ENCODE measurements at regions not wholly inside any gene's neighbourhood (a gene's known extent, or its start where the extent isn't known, plus 50 kb on each side); places are given as distances from the start of the nearest gene placed in this dataset.
"Not testable (repeated sequence)": the region's sequence is repeated elsewhere in the genome, so short reads cannot be mapped to it uniquely, and the experiment has no call there.

GRCh38 chr1:192906334-192906733 lies 97.5 kb downstream of the RGS2 start:
- no peak overlapping the region for H3K4me3 ChIP-seq (ENCODE audit: low read length)
- peak overlapping the region; percentile 70 for H3K9ac ChIP-seq (ENCODE audit: low read depth, low read length)
- peaks cover 59% of the 10 kb centered on the region for H3K4me1 ChIP-seq (ENCODE audit: control insufficient read depth, insufficient read depth, low read length)
- no peaks in the 10 kb centered on the region for H3K9me3 ChIP-seq (replicated peaks; ENCODE audit: low read length)
- H3K36me3 ChIP-seq (ENCODE audit: insufficient read depth, low read length), result no peaks in the 10 kb centered on the region
- no peaks in the 10 kb centered on the region for H3K27me3 ChIP-seq (ENCODE audit: control insufficient read depth, insufficient read depth, low read length)
- no peak overlapping the region for H3K4me2 ChIP-seq (ENCODE audit: low read length)

- Histone ChIP-seq H3K4me2 (ENCODE audit: low read length) (peak overlapping the region; percentile 64), H3K4me1 (ENCODE audit: control insufficient read depth, insufficient read depth, low read length) (peaks cover 59% of the 10 kb centered on the region), H3K9me3 (replicated peaks; ENCODE audit: low read length) (no peaks in the 10 kb centered on the region), H3K9ac (ENCODE audit: low read depth, low read length) (peak overlapping the region; percentile 70), H3K4me3 (ENCODE audit: low read length) (peak overlapping the region; percentile 9), H3K27me3 (ENCODE audit: control insufficient read depth, insufficient read depth, low read length) (no peaks in the 10 kb centered on the region), H3K36me3 (ENCODE audit: insufficient read depth, low read length) (no peaks in the 10 kb centered on the region)
Measured at GRCh38 chr1:192907545-192908243, 98.9 kb downstream of the RGS2 start.

- peaks cover 21% of the 10 kb centered on the region for H3K4me1 ChIP-seq (ENCODE audit: control insufficient read depth, insufficient read depth, low read length)
- not testable (repeated sequence) for H3K9me3 ChIP-seq (replicated peaks; ENCODE audit: low read length); H3K27me3 ChIP-seq (ENCODE audit: control insufficient read depth, insufficient read depth, low read length); H3K4me2 ChIP-seq (ENCODE audit: low read length); H3K36me3 ChIP-seq (ENCODE audit: insufficient read depth, low read length); H3K4me3 ChIP-seq (ENCODE audit: low read length); H3K9ac ChIP-seq (ENCODE audit: low read depth, low read length)
Measured at GRCh38 chr1:192911896-192912656, 103.2 kb downstream of the RGS2 start.

GRCh38 chr1:192913683-192914082 lies 104.8 kb downstream of the RGS2 start:
- H3K4me1 ChIP-seq (ENCODE audit: control insufficient read depth, insufficient read depth, low read length), result peaks cover 5% of the 10 kb centered on the region
- no peak overlapping the region for H3K4me3 ChIP-seq (ENCODE audit: low read length)
- no peaks in the 10 kb centered on the region for H3K27me3 ChIP-seq (ENCODE audit: control insufficient read depth, insufficient read depth, low read length)
- H3K9me3 ChIP-seq (replicated peaks; ENCODE audit: low read length), result no peaks in the 10 kb centered on the region
- no peak overlapping the region for H3K9ac ChIP-seq (ENCODE audit: low read depth, low read length)
- no peak overlapping the region for H3K4me2 ChIP-seq (ENCODE audit: low read length)
- H3K36me3 ChIP-seq (ENCODE audit: insufficient read depth, low read length), result no peaks in the 10 kb centered on the region

GRCh38 chr1:192914092-192914491 lies 105.3 kb downstream of the RGS2 start:
- Histone ChIP-seq H3K9me3 (replicated peaks; ENCODE audit: low read length) (no peaks in the 10 kb centered on the region), H3K4me2 (ENCODE audit: low read length) (no peak overlapping the region), H3K4me3 (ENCODE audit: low read length) (no peak overlapping the region), H3K4me1 (ENCODE audit: control insufficient read depth, insufficient read depth, low read length) (peaks cover under 1% of the 10 kb centered on the region), H3K27me3 (ENCODE audit: control insufficient read depth, insufficient read depth, low read length) (no peaks in the 10 kb centered on the region), H3K9ac (ENCODE audit: low read depth, low read length) (no peak overlapping the region), H3K36me3 (ENCODE audit: insufficient read depth, low read length) (no peaks in the 10 kb centered on the region)

GRCh38 chr1:192914696-192915095 lies 105.9 kb downstream of the RGS2 start:
- H3K9ac ChIP-seq (ENCODE audit: low read depth, low read length), result no peak overlapping the region
- no peaks in the 10 kb centered on the region for H3K27me3 ChIP-seq (ENCODE audit: control insufficient read depth, insufficient read depth, low read length)
- H3K4me2 ChIP-seq (ENCODE audit: low read length), result no peak overlapping the region
- no peaks in the 10 kb centered on the region for H3K4me1 ChIP-seq (ENCODE audit: control insufficient read depth, insufficient read depth, low read length)
- no peaks in the 10 kb centered on the region for H3K36me3 ChIP-seq (ENCODE audit: insufficient read depth, low read length)
- no peaks in the 10 kb centered on the region for H3K9me3 ChIP-seq (replicated peaks; ENCODE audit: low read length)
- H3K4me3 ChIP-seq (ENCODE audit: low read length), result no peak overlapping the region

GRCh38 chr1:192916021-192916420 lies 107.2 kb downstream of the RGS2 start:
- H3K36me3 ChIP-seq (ENCODE audit: insufficient read depth, low read length), result no peaks in the 10 kb centered on the region
- no peaks in the 10 kb centered on the region for H3K27me3 ChIP-seq (ENCODE audit: control insufficient read depth, insufficient read depth, low read length)
- H3K9ac ChIP-seq (ENCODE audit: low read depth, low read length), result no peak overlapping the region
- no peak overlapping the region for H3K4me3 ChIP-seq (ENCODE audit: low read length)
- H3K4me1 ChIP-seq (ENCODE audit: control insufficient read depth, insufficient read depth, low read length), result no peaks in the 10 kb centered on the region
- no peak overlapping the region for H3K4me2 ChIP-seq (ENCODE audit: low read length)
- no peaks in the 10 kb centered on the region for H3K9me3 ChIP-seq (replicated peaks; ENCODE audit: low read length)

GRCh38 chr1:192918259-192918658 lies 109.4 kb downstream of the RGS2 start:
- Histone ChIP-seq H3K36me3 (ENCODE audit: insufficient read depth, low read length) (no peaks in the 10 kb centered on the region), H3K4me2 (ENCODE audit: low read length) (no peak overlapping the region), H3K27me3 (ENCODE audit: control insufficient read depth, insufficient read depth, low read length) (no peaks in the 10 kb centered on the region), H3K4me1 (ENCODE audit: control insufficient read depth, insufficient read depth, low read length) (no peaks in the 10 kb centered on the region), H3K9me3 (replicated peaks; ENCODE audit: low read length) (no peaks in the 10 kb centered on the region), H3K9ac (ENCODE audit: low read depth, low read length) (no peak overlapping the region), H3K4me3 (ENCODE audit: low read length) (no peak overlapping the region)

- no peaks in the 10 kb centered on the region for H3K27me3 ChIP-seq (ENCODE audit: control insufficient read depth, insufficient read depth, low read length)
Measured at GRCh38 chr1:192920412-192920811, 111.6 kb downstream of the RGS2 start.

GRCh38 chr1:192925609-192926008 lies 116.8 kb downstream of the RGS2 start:
- Histone ChIP-seq H3K9me3 (replicated peaks; ENCODE audit: low read length) (no peaks in the 10 kb centered on the region), H3K9ac (ENCODE audit: low read depth, low read length) (no peak overlapping the region), H3K36me3 (ENCODE audit: insufficient read depth, low read length) (no peaks in the 10 kb centered on the region), H3K27me3 (ENCODE audit: control insufficient read depth, insufficient read depth, low read length) (no peaks in the 10 kb centered on the region), H3K4me3 (ENCODE audit: low read length) (no peak overlapping the region), H3K4me2 (ENCODE audit: low read length) (no peak overlapping the region), H3K4me1 (ENCODE audit: control insufficient read depth, insufficient read depth, low read length) (no peaks in the 10 kb centered on the region)

More at GRCh38 chr1:192920412-192920811, 111.6 kb downstream of the RGS2 start:
- Histone ChIP-seq H3K4me2 (ENCODE audit: low read length) (no peak overlapping the region), H3K9ac (ENCODE audit: low read depth, low read length) (no peak overlapping the region), H3K4me3 (ENCODE audit: low read length) (no peak overlapping the region), H3K9me3 (replicated peaks; ENCODE audit: low read length) (no peaks in the 10 kb centered on the region), H3K36me3 (ENCODE audit: insufficient read depth, low read length) (no peaks in the 10 kb centered on the region), H3K4me1 (ENCODE audit: control insufficient read depth, insufficient read depth, low read length) (no peaks in the 10 kb centered on the region)

GRCh38 chr1:192926736-192927135 lies 117.9 kb downstream of the RGS2 start:
- H3K4me1 ChIP-seq (ENCODE audit: control insufficient read depth, insufficient read depth, low read length), result no peaks in the 10 kb centered on the region
- H3K36me3 ChIP-seq (ENCODE audit: insufficient read depth, low read length), result no peaks in the 10 kb centered on the region
- no peak overlapping the region for H3K9ac ChIP-seq (ENCODE audit: low read depth, low read length)

GRCh38 chr1:192927496-192927895 lies 118.7 kb downstream of the RGS2 start:
- Histone ChIP-seq H3K4me2 (ENCODE audit: low read length) (no peak overlapping the region), H3K36me3 (ENCODE audit: insufficient read depth, low read length) (no peaks in the 10 kb centered on the region), H3K9me3 (replicated peaks; ENCODE audit: low read length) (no peaks in the 10 kb centered on the region), H3K4me3 (ENCODE audit: low read length) (no peak overlapping the region), H3K4me1 (ENCODE audit: control insufficient read depth, insufficient read depth, low read length) (no peaks in the 10 kb centered on the region), H3K9ac (ENCODE audit: low read depth, low read length) (no peak overlapping the region), H3K27me3 (ENCODE audit: control insufficient read depth, insufficient read depth, low read length) (no peaks in the 10 kb centered on the region)

More at GRCh38 chr1:192926736-192927135, 117.9 kb downstream of the RGS2 start:
- Histone ChIP-seq H3K9me3 (replicated peaks; ENCODE audit: low read length) (no peaks in the 10 kb centered on the region), H3K4me2 (ENCODE audit: low read length) (no peak overlapping the region), H3K27me3 (ENCODE audit: control insufficient read depth, insufficient read depth, low read length) (no peaks in the 10 kb centered on the region), H3K4me3 (ENCODE audit: low read length) (no peak overlapping the region)
